ENCODE measurements at regions not wholly inside any gene's neighbourhood (a gene's known extent, or its start where the extent isn't known, plus 50 kb on each side); places are given as distances from the start of the nearest gene placed in this dataset.

- WGBS (ENCODE audit: extremely low coverage, insufficient read length, low lambda C conversion rate): no CpG with 5 or more reads among the region's 2 CpGs
These were observed 1964.2 kb downstream of the ARAP2 start for GRCh38 chr4:34280131-34280530.

More at GRCh38 chr4:34280131-34280530, 1964.2 kb downstream of the ARAP2 start:
- Histone ChIP-seq H3K79me2 (ENCODE audit: insufficient read depth, low read length) (no peaks in the 10 kb centered on the region), H4K8ac (replicated peaks; ENCODE audit: insufficient read length, low read depth, low read length) (no peak overlapping the region), H2BK15ac (ENCODE audit: low read depth, low read length) (no peak overlapping the region), H3K79me1 (ENCODE audit: insufficient read depth, low read depth, low read length, poor library complexity, severe bottlenecking) (no peaks in the 10 kb centered on the region), H2AFZ (ENCODE audit: low read length) (no peak overlapping the region), H3T11ph (ENCODE audit: low read length) (no peak overlapping the region), H3K56ac (ENCODE audit: insufficient read length, low read depth, low read length) (no peak overlapping the region), H2AK5ac (ENCODE audit: insufficient read length, low read length) (no peak overlapping the region), H3K23me2 (ENCODE audit: insufficient read length, low read depth, low read length, poor library complexity, severe bottlenecking) (no peaks in the 10 kb centered on the region), H4K20me1 (ENCODE audit: control insufficient read depth, insufficient read depth, insufficient read length) (no peaks in the 10 kb centered on the region), H3K4me1 (ENCODE audit: insufficient read depth, low read length) (no peaks in the 10 kb centered on the region), H3K27me3 (ENCODE audit: insufficient read depth, low read length) (no peaks in the 10 kb centered on the region), H3K27ac (ENCODE audit: insufficient read length, low read depth, low read length) (no peak overlapping the region), H2BK20ac (ENCODE audit: low read depth, low read length, poor library complexity, severe bottlenecking) (no peak overlapping the region), H3K14ac (ENCODE audit: insufficient read depth, low read length) (no peak overlapping the region), H3K4ac (ENCODE audit: low read depth, low read length) (no peak overlapping the region), H4K91ac (ENCODE audit: insufficient read length, low read depth, low read length) (no peak overlapping the region), H2BK5ac (ENCODE audit: insufficient read length, low read length) (no peak overlapping the region), H4K5ac (ENCODE audit: insufficient read length, low read depth, low read length) (no peak overlapping the region), H2BK12ac (ENCODE audit: insufficient read length, low read depth, low read length) (no peak overlapping the region), H2BK120ac (ENCODE audit: low read depth, low read length, poor library complexity, severe bottlenecking) (no peak overlapping the region), H3K9me3 (ENCODE audit: control insufficient read depth, low read depth, low read length) (no peaks in the 10 kb centered on the region), H3K4me2 (ENCODE audit: insufficient read depth, insufficient read length, low read length) (no peak overlapping the region), H3K9ac (ENCODE audit: extremely low read depth, insufficient read length, low read length) (no peak overlapping the region), H3K23ac (ENCODE audit: insufficient read length, low read depth, low read length) (no peak overlapping the region), H3K18ac (ENCODE audit: insufficient read length, low read depth, low read length) (no peak overlapping the region)
- H3K4me1 Mint-ChIP-seq: no peaks in the 10 kb centered on the region
- H3K27ac Mint-ChIP-seq: no peak overlapping the region
- peaks cover 0 to 8% (median 2%) of the 10 kb centered on the region in 3 experiments; a peak in 2 of 7 replicates for H3K36me3 Mint-ChIP-seq (ENCODE audit: insufficient read depth in 1 of 3, low read depth in 3 of 3)
- H3K4me3 Mint-ChIP-seq: no peak overlapping the region
- DNase-seq: no peak
- TF ChIP-seq, protein P1, sequence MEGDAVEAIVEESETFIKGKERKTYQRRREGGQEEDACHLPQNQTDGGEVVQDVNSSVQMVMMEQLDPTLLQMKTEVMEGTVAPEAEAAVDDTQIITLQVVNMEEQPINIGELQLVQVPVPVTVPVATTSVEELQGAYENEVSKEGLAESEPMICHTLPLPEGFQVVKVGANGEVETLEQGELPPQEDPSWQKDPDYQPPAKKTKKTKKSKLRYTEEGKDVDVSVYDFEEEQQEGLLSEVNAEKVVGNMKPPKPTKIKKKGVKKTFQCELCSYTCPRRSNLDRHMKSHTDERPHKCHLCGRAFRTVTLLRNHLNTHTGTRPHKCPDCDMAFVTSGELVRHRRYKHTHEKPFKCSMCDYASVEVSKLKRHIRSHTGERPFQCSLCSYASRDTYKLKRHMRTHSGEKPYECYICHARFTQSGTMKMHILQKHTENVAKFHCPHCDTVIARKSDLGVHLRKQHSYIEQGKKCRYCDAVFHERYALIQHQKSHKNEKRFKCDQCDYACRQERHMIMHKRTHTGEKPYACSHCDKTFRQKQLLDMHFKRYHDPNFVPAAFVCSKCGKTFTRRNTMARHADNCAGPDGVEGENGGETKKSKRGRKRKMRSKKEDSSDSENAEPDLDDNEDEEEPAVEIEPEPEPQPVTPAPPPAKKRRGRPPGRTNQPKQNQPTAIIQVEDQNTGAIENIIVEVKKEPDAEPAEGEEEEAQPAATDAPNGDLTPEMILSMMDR (conservative IDR thresholded peaks at IDR 0.05): no peak
- H3K27me3 Mint-ChIP-seq (ENCODE audit: low read depth): no peaks in the 10 kb centered on the region
- peaks cover 5 to 8% of the 10 kb centered on the region in 2 experiments; a peak in 3 of 5 replicates for H3K9me3 Mint-ChIP-seq

Data from H9 (cell line).